Heart left ventricle (tissue), 16 donors: ENCODE measurements at regions not wholly inside any gene's neighbourhood (a gene's known extent, or its start where the extent isn't known, plus 50 kb on each side); places are given as distances from the start of the nearest gene placed in this dataset.
"Not testable (repeated sequence)": the region's sequence is repeated elsewhere in the genome, so short reads cannot be mapped to it uniquely, and the experiment has no call there.

ENCODE experiments used
- ATAC-seq, 4 donors: fragments of 200-7000 bp; cut with Tn5 transposase; one replicate each; pipeline ENCODE4 v1.9.1; 2020 to 2022; ENCODE audit warnings: moderate library complexity in 4 of 4, mild to moderate bottlenecking in 3 of 4, moderate number of reproducible peaks in 1 of 4
- DNase-seq, 5 donors: peaks; one replicate each; pipeline ENCODE4 v3.0.0-alpha.2; 2020
- H3K27ac ChIP-seq, 12 donors: fragments of 200-600 bp; sonication (generic) in 4 of 12; one replicate each; pipeline versions ENCODE4 v1.5.0 to v1.8.0; 2016 to 2022; ENCODE audit warnings: mild to moderate bottlenecking in 2 of 12
- H3K27me3 ChIP-seq, 9 donors: fragments of 200-600 bp; sonication (generic) in 2 of 9; one replicate each; pipeline versions ENCODE4 v1.5.1 to v1.8.0; 2016 to 2022; ENCODE audit warnings: mild to moderate bottlenecking in 3 of 9
- H3K36me3 ChIP-seq, 9 donors: fragments of 200-600 bp; sonication (generic) in 2 of 9; one replicate each; pipeline versions ENCODE4 v1.5.0 to v1.8.0; 2018 to 2022; ENCODE audit warnings: mild to moderate bottlenecking in 2 of 9
- H3K4me1 ChIP-seq, 12 donors: fragments of 200-600 bp; sonication (generic) in 4 of 12; one replicate each; pipeline versions ENCODE4 v1.5.0 to v1.8.0; 2016 to 2022; ENCODE audit warnings: mild to moderate bottlenecking in 3 of 12
- H3K4me3 ChIP-seq, 12 donors: fragments of 200-600 bp; sonication (generic) in 4 of 12; one replicate each; pipeline versions ENCODE4 v1.5.0 to v1.8.0; 2017 to 2022; ENCODE audit warnings: mild to moderate bottlenecking in 9 of 12, moderate library complexity in 4 of 12
- H3K9me3 ChIP-seq, 12 donors: fragments of 200-600 bp; sonication (generic) in 4 of 12; one replicate each; pipeline versions ENCODE4 v1.5.0 to v1.8.0; 2016 to 2022; ENCODE audit warnings: mild to moderate bottlenecking in 1 of 12
- CTCF ChIP-seq, 12 donors: fragments of 200-600 bp; sonication (generic) in 4 of 12; IDR thresholded peaks; one replicate each; pipeline versions ENCODE4 v1.5.0 to v1.8.0; 2018 to 2022; ENCODE audit warnings: antibody characterized with exemption in 12 of 12, mild to moderate bottlenecking in 5 of 12
- POLR2A ChIP-seq, 2 donors: fragments of 450-650 bp; IDR thresholded peaks; one replicate each; pipeline ENCODE4 v1.6.1; 2017; ENCODE audit warnings: antibody characterized with exemption in 2 of 2, mild to moderate bottlenecking in 2 of 2, moderate library complexity in 2 of 2
- WGBS, 4 donors: extraction: QIAGEN DNeasy Blood & Tissue Kit in 2 of 4; methylation state at CpG; one replicate each; pipeline versions ENCODE4 v1.1.5 to v1.1.7; 2013 to 2018; 5-methylcytosine and 5-hydroxymethylcytosine counted together
- intact Hi-C, 10 donors: fragments of 100-400 bp; cut with DNase I; formaldehyde crosslinking; loops; one replicate each; pipeline versions ENCODE4 v1.11.1 to v1.14.2; 2022
- donor health status: ischemic (EF 13 %, LVEDD 7.1; RV severe dilation, severe dysfunction).
- donor health status: healthy with polysubstance abuse.
- donor health status: DM: no; HTN: yes; CAD: no.
- donor health status: DM: no; HTN: no; CAD: no.
- donor health status: ischemic (EF 25% LVEDD 6.9; RV normal size, moderate dysfunction).
- donor health status: ischemic (EF 25% LVEDD 5.7; RV mildly dilated, moderate dysfunction).
- donor health status: healthy.
- donor health status: DM: yes; HTN: yes; CAD: no.
- donor health status: ischemic (EF 35%, LVEDD 5.7; RV mildly dilated, moderate dysfunction).
- donor health status: nonischemic (EF 11% LVEDD 7.7; RV severe dilation, severe dysfunction).
- donor health status: DM: yes; HTN: yes; CAD: no.
- donor health status: PGD.
- donor health status: ischemic (EF 29% LVEDD 5.4; RV normal size, mild dysfunction).
- donor health status: nonischemic (EF 23%, LVEDD 6.1; RV moderate dilation, normal function).

GRCh38 chr2:89850881-89851582 is 1159.6 kb downstream of the RPIA start:
- Histone ChIP-seq H3K9me3 (no peaks in the 10 kb centered on the region), H3K27me3 (peaks cover 0 to 51% (median 19%) of the 10 kb centered on the region in 9 donors), H3K36me3 (no peaks in the 10 kb centered on the region), H3K4me3 (no peak overlapping the region), H3K4me1 (no peaks in the 10 kb centered on the region), H3K27ac (no peak overlapping the region)
- peak in 1 of 4 donors; percentile 31 for ATAC-seq
- intact Hi-C loops = no loop called here
- WGBS, 4 donors = 66 to 72% (median 68%) methylated on average over 4 of the region's 4 CpGs
- DNase-seq = no peak
- no peak for TF ChIP-seq CTCF (IDR thresholded peaks at IDR 0.05)
- no peak for TF ChIP-seq POLR2A (IDR thresholded peaks at IDR 0.05)

- Histone ChIP-seq H3K9me3 (no peaks in the 10 kb centered on the region), H3K27ac (no peak overlapping the region), H3K4me3 (no peak overlapping the region), H3K27me3 (peaks cover 0 to 46% (median 19%) of the 10 kb centered on the region in 9 donors), H3K36me3 (no peaks in the 10 kb centered on the region), H3K4me1 (no peaks in the 10 kb centered on the region)
- TF ChIP-seq CTCF (IDR thresholded peaks at IDR 0.05) (no peak), POLR2A (IDR thresholded peaks at IDR 0.05) (no peak)
- peak in 1 of 5 donors; percentile 15 for DNase-seq
- intact Hi-C loops = no loop called here
- no peak for ATAC-seq
- WGBS, 4 donors = 66 to 88% (median 73%) methylated on average over 1 of the region's 1 CpG
Observed at GRCh38 chr2:89851583-89851905, 1160.1 kb downstream of the RPIA start.

- ATAC-seq, H3K27ac ChIP-seq, H3K36me3 ChIP-seq, DNase-seq, H3K4me1 ChIP-seq, H3K9me3 ChIP-seq, intact Hi-C loops, H3K4me3 ChIP-seq: not testable (repeated sequence)
- peaks cover 0 to 31% (median 13%) of the 10 kb centered on the region in 9 donors for H3K27me3 ChIP-seq
- no CpG with 5 or more reads among the region's 1 CpG for WGBS, 4 donors
Observed at GRCh38 chr2:89853427-89853826, 1162.0 kb downstream of the RPIA start.

- H3K9me3 ChIP-seq, H3K36me3 ChIP-seq, DNase-seq, intact Hi-C loops, H3K4me1 ChIP-seq, ATAC-seq, H3K27ac ChIP-seq, H3K4me3 ChIP-seq: not testable (repeated sequence)
- H3K27me3 ChIP-seq = peaks cover 0 to 11% (median 8%) of the 10 kb centered on the region in 9 donors
- peak in 1 of 12 donors; percentile 10 for TF ChIP-seq CTCF (IDR thresholded peaks at IDR 0.05)
- WGBS, 4 donors = no CpG with 5 or more reads among the region's 2 CpGs
Observed at GRCh38 chr2:89855752-89856151, 1164.3 kb downstream of the RPIA start.

- DNase-seq, H3K4me3 ChIP-seq, intact Hi-C loops, H3K27ac ChIP-seq, H3K4me1 ChIP-seq, H3K27me3 ChIP-seq, H3K36me3 ChIP-seq, ATAC-seq, H3K9me3 ChIP-seq: not testable (repeated sequence)
- WGBS, 4 donors = 11 to 50% (median 44%) methylated on average over 1 to 3 of the region's 7 CpGs; no CpG with 5 or more reads in 1 of the 4 donors
Observed at GRCh38 chr2:89856305-89856704, 1164.8 kb downstream of the RPIA start.

GRCh38 chr2:89862164-89862563 is 1170.7 kb downstream of the RPIA start:
- intact Hi-C loops, H3K9me3 ChIP-seq, H3K27ac ChIP-seq, H3K4me3 ChIP-seq, DNase-seq, H3K27me3 ChIP-seq, ATAC-seq, H3K4me1 ChIP-seq, H3K36me3 ChIP-seq: not testable (repeated sequence)
- WGBS, 4 donors = 50 to 60% methylated on average over 1 of the region's 5 CpGs; no CpG with 5 or more reads in 2 of the 4 donors

GRCh38 chr2:89863209-89863608 is 1171.7 kb downstream of the RPIA start:
- intact Hi-C loops, H3K4me3 ChIP-seq, ATAC-seq, H3K27me3 ChIP-seq, H3K9me3 ChIP-seq, DNase-seq, H3K4me1 ChIP-seq, H3K36me3 ChIP-seq, H3K27ac ChIP-seq: not testable (repeated sequence)
- no CpG with 5 or more reads among the region's 6 CpGs for WGBS, 4 donors

GRCh38 chr2:89874810-89875595 is 1183.5 kb downstream of the RPIA start:
- H3K9me3 ChIP-seq, H3K27ac ChIP-seq, H3K4me3 ChIP-seq, ATAC-seq, H3K36me3 ChIP-seq, H3K27me3 ChIP-seq, DNase-seq, H3K4me1 ChIP-seq, intact Hi-C loops: not testable (repeated sequence)
- 0 to 63% (median 27%) methylated on average over 1 to 4 of the region's 9 CpGs for WGBS, 4 donors
